ENCODE measurements at regions not wholly inside any gene's neighbourhood (a gene's known extent, or its start where the extent isn't known, plus 50 kb on each side); places are given as distances from the start of the nearest gene placed in this dataset.

DNA sequence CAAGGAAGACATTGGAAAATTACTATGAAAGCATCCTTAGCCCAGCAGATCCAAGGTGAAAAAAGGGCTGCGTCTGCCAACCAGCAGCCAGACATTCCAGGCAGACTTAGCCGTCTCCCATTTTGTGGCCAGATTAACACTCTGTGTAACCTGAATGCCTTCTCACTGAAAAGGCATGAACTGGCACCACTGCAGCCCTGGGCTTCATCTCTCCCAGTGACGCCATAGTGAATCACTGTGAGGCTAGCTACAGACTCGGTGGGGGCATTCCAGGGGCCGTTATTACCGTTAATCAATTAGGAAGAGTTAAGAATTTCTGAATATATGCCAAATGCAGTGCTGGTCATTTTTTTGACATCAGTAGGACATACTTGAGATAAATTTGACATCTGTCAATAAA, 627.4 kb downstream of the LMO4 start:
- Histone ChIP-seq H3K36me3 (ENCODE audit: insufficient read depth, low read length) (no peaks in the 10 kb centered on the region), H3K9me3 (ENCODE audit: low read length) (no peaks in the 10 kb centered on the region), H3K27ac (ENCODE audit: low read depth, low read length) (no peak overlapping the region), H3K9ac (ENCODE audit: low read length) (no peak overlapping the region), H3K27me3 (ENCODE audit: control insufficient read depth in 1 of 2, insufficient read depth in 2 of 2, low read length in 2 of 2) (no peaks in the 10 kb centered on the region), H3K4me1 (ENCODE audit: insufficient read depth, low read length) (peaks cover 15% of the 10 kb centered on the region), H3K4me3 (ENCODE audit: low read depth in 1 of 2, low read length in 2 of 2) (no peak overlapping the region)

DNA sequence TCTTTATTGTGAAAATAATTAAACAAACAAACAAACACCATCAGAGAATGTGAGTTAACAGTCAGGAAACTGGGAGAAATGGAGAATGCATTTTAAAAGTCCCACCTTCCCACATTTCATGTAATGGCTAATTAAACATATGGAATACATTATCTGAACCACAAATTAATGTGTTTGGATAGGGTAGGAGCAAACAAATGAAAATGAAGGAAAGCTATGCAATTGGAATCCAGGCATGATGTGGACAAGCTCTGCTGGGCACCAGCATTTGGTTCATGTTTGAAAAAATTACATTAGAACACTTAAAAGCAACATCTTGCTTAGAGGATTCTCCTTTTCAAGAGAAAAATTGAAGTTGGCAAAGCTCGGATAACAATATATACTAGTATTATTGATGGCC, 628.1 kb downstream of the LMO4 start:
- H3K9ac ChIP-seq (ENCODE audit: low read length) = no peak overlapping the region
- no peak overlapping the region for H3K4me3 ChIP-seq (ENCODE audit: low read depth in 1 of 2, low read length in 2 of 2)
- H3K27ac ChIP-seq (ENCODE audit: low read depth, low read length) = no peak overlapping the region
- no peaks in the 10 kb centered on the region for H3K9me3 ChIP-seq (ENCODE audit: low read length)
- H3K36me3 ChIP-seq (ENCODE audit: insufficient read depth, low read length) = no peaks in the 10 kb centered on the region
- no peaks in the 10 kb centered on the region for H3K27me3 ChIP-seq (ENCODE audit: control insufficient read depth in 1 of 2, insufficient read depth in 2 of 2, low read length in 2 of 2)
- peaks cover 12% of the 10 kb centered on the region for H3K4me1 ChIP-seq (ENCODE audit: insufficient read depth, low read length)

DNA sequence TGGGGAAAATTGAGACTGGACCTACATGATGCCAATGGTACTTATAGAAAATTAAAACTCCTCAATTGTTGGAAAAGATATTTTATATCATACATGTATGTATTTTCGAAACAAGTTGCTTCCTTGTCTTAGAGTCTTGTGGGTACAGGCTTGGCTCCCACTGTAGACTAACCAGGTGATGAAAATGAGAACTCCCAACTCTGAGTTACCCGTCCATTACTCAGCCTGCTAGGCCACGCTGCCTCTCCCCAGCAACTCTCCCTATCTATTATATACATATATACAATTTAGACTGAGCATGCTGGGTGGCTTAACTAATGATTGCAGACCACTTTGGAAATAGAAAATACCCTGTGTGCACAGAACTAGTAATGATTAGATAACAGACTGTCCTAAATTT, 628.7 kb downstream of the LMO4 start:
- no peak overlapping the region for H3K4me3 ChIP-seq (ENCODE audit: low read depth in 1 of 2, low read length in 2 of 2)

DNA sequence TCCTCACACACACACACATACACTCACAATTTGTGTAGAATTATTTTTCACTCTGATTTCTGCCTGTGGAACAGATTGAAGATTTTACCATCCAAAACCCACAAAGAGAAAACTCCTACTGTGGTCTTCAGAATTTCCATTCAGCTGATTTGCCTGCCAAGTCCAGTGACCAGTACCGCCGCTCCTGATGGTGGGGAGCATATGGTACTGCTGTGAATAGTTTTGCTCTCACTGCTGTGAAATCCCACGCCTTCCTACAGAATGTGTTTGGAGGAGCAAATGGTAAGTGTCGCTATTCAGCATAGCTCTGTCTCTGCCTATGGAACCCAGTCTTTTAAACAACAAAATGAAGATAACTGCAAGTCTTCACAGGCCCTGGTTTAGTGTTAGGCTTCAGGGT, 629.5 kb downstream of the LMO4 start:
- H3K27ac ChIP-seq (ENCODE audit: low read depth, low read length) = no peak overlapping the region
- no peaks in the 10 kb centered on the region for H3K27me3 ChIP-seq (ENCODE audit: control insufficient read depth in 1 of 2, insufficient read depth in 2 of 2, low read length in 2 of 2)
- H3K9ac ChIP-seq (ENCODE audit: low read length) = no peak overlapping the region
- no peak overlapping the region for H3K4me3 ChIP-seq (ENCODE audit: low read depth in 1 of 2, low read length in 2 of 2)
- no peaks in the 10 kb centered on the region for H3K9me3 ChIP-seq (ENCODE audit: low read length)
- H3K4me1 ChIP-seq (ENCODE audit: insufficient read depth, low read length) = peaks cover 7% of the 10 kb centered on the region
- H3K36me3 ChIP-seq (ENCODE audit: insufficient read depth, low read length) = no peaks in the 10 kb centered on the region

More for the DNA sequence above, 628.7 kb downstream of the LMO4 start:
- Histone ChIP-seq H3K27ac (ENCODE audit: low read depth, low read length) (no peak overlapping the region), H3K9me3 (ENCODE audit: low read length) (no peaks in the 10 kb centered on the region), H3K4me1 (ENCODE audit: insufficient read depth, low read length) (peaks cover 7% of the 10 kb centered on the region), H3K9ac (ENCODE audit: low read length) (no peak overlapping the region), H3K27me3 (ENCODE audit: control insufficient read depth in 1 of 2, insufficient read depth in 2 of 2, low read length in 2 of 2) (no peaks in the 10 kb centered on the region), H3K36me3 (ENCODE audit: insufficient read depth, low read length) (no peaks in the 10 kb centered on the region)

DNA sequence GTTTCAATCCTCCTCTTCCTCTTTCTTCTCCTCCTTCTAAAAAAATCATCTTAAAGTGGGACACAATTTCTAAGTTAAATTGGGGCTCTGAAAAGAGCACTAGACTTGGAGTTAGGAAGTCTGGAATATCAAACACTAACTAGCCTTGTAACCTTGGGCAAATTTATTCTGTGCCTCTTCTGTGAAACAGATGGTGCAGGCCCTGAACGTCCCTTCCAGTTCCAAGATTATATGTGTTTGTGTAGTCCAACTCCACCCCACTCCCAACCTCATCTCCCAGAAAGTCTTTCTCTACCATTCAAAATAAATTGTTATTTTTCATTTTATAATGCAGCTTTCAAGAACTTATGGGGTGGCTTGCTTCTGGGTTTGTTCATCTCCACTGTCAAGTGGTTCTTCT, 630.0 kb downstream of the LMO4 start:
- no peak overlapping the region for H3K27ac ChIP-seq (ENCODE audit: low read depth, low read length)
- H3K9me3 ChIP-seq (ENCODE audit: low read length) = no peaks in the 10 kb centered on the region
- peaks cover 3% of the 10 kb centered on the region for H3K4me1 ChIP-seq (ENCODE audit: insufficient read depth, low read length)
- H3K27me3 ChIP-seq (ENCODE audit: control insufficient read depth in 1 of 2, insufficient read depth in 2 of 2, low read length in 2 of 2) = no peaks in the 10 kb centered on the region
- no peaks in the 10 kb centered on the region for H3K36me3 ChIP-seq (ENCODE audit: insufficient read depth, low read length)
- no peak overlapping the region for H3K4me3 ChIP-seq (ENCODE audit: low read depth in 1 of 2, low read length in 2 of 2)
- H3K9ac ChIP-seq (ENCODE audit: low read length) = no peak overlapping the region

DNA sequence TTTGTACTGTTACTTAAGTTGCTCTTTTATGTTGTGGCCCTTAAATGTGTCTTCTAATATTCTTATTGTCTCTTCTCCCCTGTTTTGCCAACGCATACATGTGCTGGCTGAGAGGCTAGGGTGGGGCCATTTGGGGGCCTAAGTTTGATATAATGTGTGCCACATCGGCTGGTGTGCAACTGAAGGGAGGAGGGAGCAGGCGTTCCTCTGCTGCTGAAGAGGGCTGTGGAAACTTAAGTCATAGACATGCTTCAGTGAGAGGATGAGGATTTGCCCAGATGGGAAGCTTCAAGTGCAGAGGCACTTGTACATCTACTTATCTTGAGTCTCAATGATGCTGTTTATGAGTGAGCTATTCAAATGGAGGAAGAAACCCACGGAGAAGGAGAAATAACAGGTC, 630.6 kb downstream of the LMO4 start:
- no peaks in the 10 kb centered on the region for H3K36me3 ChIP-seq (ENCODE audit: insufficient read depth, low read length)
- H3K9ac ChIP-seq (ENCODE audit: low read length) = no peak overlapping the region
- no peaks in the 10 kb centered on the region for H3K9me3 ChIP-seq (ENCODE audit: low read length)
- H3K27ac ChIP-seq (ENCODE audit: low read depth, low read length) = no peak overlapping the region
- no peaks in the 10 kb centered on the region for H3K4me1 ChIP-seq (ENCODE audit: insufficient read depth, low read length)
- no peaks in the 10 kb centered on the region for H3K27me3 ChIP-seq (ENCODE audit: control insufficient read depth in 1 of 2, insufficient read depth in 2 of 2, low read length in 2 of 2)
- no peak overlapping the region for H3K4me3 ChIP-seq (ENCODE audit: low read depth in 1 of 2, low read length in 2 of 2)

DNA sequence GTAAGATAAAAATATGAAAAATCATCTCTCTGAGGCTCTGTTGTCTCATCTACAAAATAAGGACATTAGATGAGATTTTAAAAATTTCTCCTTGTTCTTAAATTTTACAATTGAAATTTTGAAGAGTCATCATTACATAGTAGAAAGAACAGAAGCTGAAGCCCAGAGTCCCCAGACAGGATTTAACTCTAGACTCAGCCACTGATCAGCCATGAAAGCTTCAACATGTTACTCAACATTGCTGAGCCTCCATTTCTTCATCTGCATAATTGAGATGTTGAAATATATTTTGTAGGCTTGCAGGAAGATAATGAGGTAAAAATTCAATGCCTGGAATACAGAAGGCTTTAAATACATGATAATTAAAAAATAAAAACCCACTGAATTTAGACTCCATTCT, 633.3 kb downstream of the LMO4 start:
- no peak overlapping the region for H3K4me3 ChIP-seq (ENCODE audit: low read depth in 1 of 2, low read length in 2 of 2)
- no peaks in the 10 kb centered on the region for H3K4me1 ChIP-seq (ENCODE audit: insufficient read depth, low read length)
- H3K27ac ChIP-seq (ENCODE audit: low read depth, low read length) = no peak overlapping the region
- H3K9ac ChIP-seq (ENCODE audit: low read length) = no peak overlapping the region
- no peaks in the 10 kb centered on the region for H3K36me3 ChIP-seq (ENCODE audit: insufficient read depth, low read length)
- H3K9me3 ChIP-seq (ENCODE audit: low read length) = no peaks in the 10 kb centered on the region
- H3K27me3 ChIP-seq (ENCODE audit: control insufficient read depth in 1 of 2, insufficient read depth in 2 of 2, low read length in 2 of 2) = no peaks in the 10 kb centered on the region

DNA sequence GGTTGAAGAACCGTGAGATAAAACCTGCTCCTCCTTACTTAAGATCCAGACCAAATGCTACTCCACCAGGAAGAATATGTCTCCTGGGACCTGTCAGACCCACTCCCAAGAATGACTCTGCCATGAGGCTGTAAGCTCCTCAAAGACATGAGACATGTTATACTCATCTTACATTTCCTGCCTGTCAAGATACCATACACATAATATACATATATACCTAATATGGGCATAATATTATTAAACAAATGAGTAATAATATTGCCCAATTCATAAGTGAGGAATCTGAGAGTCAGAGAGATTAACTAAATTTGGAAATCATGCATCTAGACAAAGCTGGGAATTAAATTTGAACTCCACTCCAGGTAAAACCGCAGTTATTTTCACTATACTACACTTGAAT, 634.9 kb downstream of the LMO4 start:
- Histone ChIP-seq H3K27me3 (ENCODE audit: control insufficient read depth in 1 of 2, insufficient read depth in 2 of 2, low read length in 2 of 2) (no peaks in the 10 kb centered on the region), H3K36me3 (ENCODE audit: insufficient read depth, low read length) (no peaks in the 10 kb centered on the region), H3K9ac (ENCODE audit: low read length) (no peak overlapping the region), H3K4me3 (ENCODE audit: low read depth in 1 of 2, low read length in 2 of 2) (no peak overlapping the region), H3K4me1 (ENCODE audit: insufficient read depth, low read length) (peaks cover 8% of the 10 kb centered on the region), H3K9me3 (ENCODE audit: low read length) (no peaks in the 10 kb centered on the region), H3K27ac (ENCODE audit: low read depth, low read length) (no peak overlapping the region)

DNA sequence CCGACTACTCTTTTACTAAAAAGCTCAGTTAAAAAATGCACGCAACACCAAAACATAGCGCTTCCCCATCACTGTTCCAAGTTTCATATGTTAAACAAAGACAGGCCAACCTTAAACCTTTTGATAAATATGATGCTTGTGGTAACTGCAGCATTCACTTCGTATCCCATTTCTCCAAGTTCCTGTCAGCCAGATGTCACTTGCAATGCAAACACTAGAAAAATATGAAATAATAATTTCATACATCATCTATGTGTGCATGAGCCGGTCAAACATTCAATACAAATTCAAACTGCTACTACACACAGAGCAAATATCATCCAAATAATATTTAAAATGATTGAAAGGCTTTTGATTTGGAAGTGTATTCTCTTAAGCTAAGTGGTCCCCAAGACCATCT, 636.5 kb downstream of the LMO4 start:
- no peaks in the 10 kb centered on the region for H3K9me3 ChIP-seq (ENCODE audit: low read length)
- no peak overlapping the region for H3K9ac ChIP-seq (ENCODE audit: low read length)
- H3K27ac ChIP-seq (ENCODE audit: low read depth, low read length) = no peak overlapping the region
- H3K27me3 ChIP-seq (ENCODE audit: control insufficient read depth in 1 of 2, insufficient read depth in 2 of 2, low read length in 2 of 2) = no peaks in the 10 kb centered on the region
- H3K4me1 ChIP-seq (ENCODE audit: insufficient read depth, low read length) = peaks cover 11% of the 10 kb centered on the region
- no peaks in the 10 kb centered on the region for H3K36me3 ChIP-seq (ENCODE audit: insufficient read depth, low read length)
- H3K4me3 ChIP-seq (ENCODE audit: low read depth in 1 of 2, low read length in 2 of 2) = no peak overlapping the region

DNA sequence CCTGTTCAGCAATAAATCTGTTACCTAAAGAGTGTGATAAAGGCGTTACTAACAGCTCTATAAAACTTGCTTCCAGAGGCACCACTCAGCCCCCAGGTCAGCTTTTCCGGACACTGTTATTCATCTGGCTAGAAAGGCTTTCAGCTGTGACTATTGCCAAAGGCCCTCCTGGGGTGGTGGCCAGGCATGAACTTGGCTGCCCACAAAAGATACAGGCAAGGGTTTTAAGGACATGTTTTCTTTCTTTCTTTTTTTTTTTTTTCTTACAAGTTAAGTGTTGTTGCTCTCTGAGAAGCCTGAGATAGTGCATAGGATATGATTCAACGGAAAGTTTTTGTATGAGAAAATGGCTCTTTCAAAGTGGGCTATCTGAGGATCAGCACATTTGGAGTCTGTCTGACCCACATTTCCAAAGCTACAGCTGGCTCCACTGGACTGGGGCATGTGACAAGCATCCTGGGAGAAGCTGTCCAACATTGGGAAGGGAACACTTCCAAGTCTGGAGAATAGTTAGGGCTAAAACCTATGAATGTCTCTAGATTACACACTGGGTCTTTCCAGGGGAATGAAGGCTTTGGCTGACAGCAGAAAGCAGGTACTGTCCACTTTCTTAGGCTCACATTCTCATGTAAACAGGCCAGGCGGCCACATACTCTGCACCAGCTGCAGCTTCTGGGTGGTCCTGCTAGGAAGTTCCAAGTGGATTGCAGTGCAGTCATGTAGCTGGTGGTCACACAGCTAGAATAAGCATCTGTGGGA, 639.7 kb downstream of the LMO4 start:
- H3K4me3 ChIP-seq (ENCODE audit: low read depth in 1 of 2, low read length in 2 of 2) = no peak overlapping the region
- H3K36me3 ChIP-seq (ENCODE audit: insufficient read depth, low read length) = no peaks in the 10 kb centered on the region
- H3K4me1 ChIP-seq (ENCODE audit: insufficient read depth, low read length) = peaks cover 11% of the 10 kb centered on the region
- H3K27ac ChIP-seq (ENCODE audit: low read depth, low read length) = no peak overlapping the region
- no peaks in the 10 kb centered on the region for H3K27me3 ChIP-seq (ENCODE audit: control insufficient read depth in 1 of 2, insufficient read depth in 2 of 2, low read length in 2 of 2)
- H3K9me3 ChIP-seq (ENCODE audit: low read length) = no peaks in the 10 kb centered on the region
- no peak overlapping the region for H3K9ac ChIP-seq (ENCODE audit: low read length)

DNA sequence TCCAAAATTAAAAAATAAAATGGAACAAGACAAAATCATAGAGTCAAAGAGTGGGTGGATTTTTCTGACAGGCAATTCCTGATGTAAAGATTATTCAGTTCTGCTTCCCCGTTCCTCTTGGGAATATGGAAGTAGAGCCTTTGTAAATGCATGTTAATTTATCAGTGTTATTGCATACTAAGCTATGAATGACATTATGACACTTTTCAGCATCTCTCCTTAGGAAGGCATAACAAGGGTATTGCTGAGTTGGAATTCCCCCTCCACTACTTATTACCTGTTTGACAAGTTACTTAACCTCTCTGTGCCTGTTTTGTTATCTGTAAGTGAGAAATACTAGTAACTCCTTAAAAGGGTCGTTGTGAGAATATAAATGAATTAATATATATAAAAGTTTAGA, 640.4 kb downstream of the LMO4 start:
- Histone ChIP-seq H3K9ac (ENCODE audit: low read length) (no peak overlapping the region), H3K27ac (ENCODE audit: low read depth, low read length) (no peak overlapping the region), H3K27me3 (ENCODE audit: control insufficient read depth in 1 of 2, insufficient read depth in 2 of 2, low read length in 2 of 2) (no peaks in the 10 kb centered on the region), H3K4me1 (ENCODE audit: insufficient read depth, low read length) (peaks cover 11% of the 10 kb centered on the region), H3K4me3 (ENCODE audit: low read depth in 1 of 2, low read length in 2 of 2) (no peak overlapping the region), H3K9me3 (ENCODE audit: low read length) (no peaks in the 10 kb centered on the region), H3K36me3 (ENCODE audit: insufficient read depth, low read length) (no peaks in the 10 kb centered on the region)

DNA sequence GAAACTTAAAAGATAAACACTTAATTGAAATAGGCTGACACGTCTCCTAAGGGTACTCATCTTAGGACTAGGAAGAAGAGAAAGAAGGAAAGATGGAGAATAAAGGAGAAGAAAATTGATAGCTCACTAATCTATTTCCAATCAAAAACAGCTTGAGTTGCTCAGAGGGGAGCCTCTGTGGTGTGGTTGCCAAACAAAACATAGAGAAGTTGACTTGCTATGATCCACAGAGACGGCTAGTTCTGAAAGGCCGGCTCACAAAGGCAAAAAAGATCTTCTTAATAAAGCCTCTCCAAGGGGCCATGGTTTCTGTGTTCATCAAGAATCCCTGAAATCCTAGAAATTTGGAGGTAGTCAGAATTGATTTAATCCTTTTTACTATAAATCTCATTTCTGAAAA, 644.1 kb downstream of the LMO4 start:
- H3K27me3 ChIP-seq (ENCODE audit: control insufficient read depth in 1 of 2, insufficient read depth in 2 of 2, low read length in 2 of 2) = no peaks in the 10 kb centered on the region
- H3K36me3 ChIP-seq (ENCODE audit: insufficient read depth, low read length) = no peaks in the 10 kb centered on the region
- no peak overlapping the region for H3K4me3 ChIP-seq (ENCODE audit: low read depth in 1 of 2, low read length in 2 of 2)
- no peak overlapping the region for H3K27ac ChIP-seq (ENCODE audit: low read depth, low read length)
- no peaks in the 10 kb centered on the region for H3K9me3 ChIP-seq (ENCODE audit: low read length)
- peaks cover 10% of the 10 kb centered on the region for H3K4me1 ChIP-seq (ENCODE audit: insufficient read depth, low read length)
- H3K9ac ChIP-seq (ENCODE audit: low read length) = no peak overlapping the region

Measured in muscle layer of colon (tissue), 2 donors.